ENCODE measurements at regions not wholly inside any gene's neighbourhood (a gene's known extent, or its start where the extent isn't known, plus 50 kb on each side); places are given as distances from the start of the nearest gene placed in this dataset.

- TF ChIP-seq EZH2phosphoT487 (conservative IDR thresholded peaks at IDR 0.05; ENCODE audit: low read length) (no peak), CTCF (IDR thresholded peaks at IDR 0.05; ENCODE audit: insufficient read depth, low read length, poor library complexity, severe bottlenecking) (no peak)
- Histone ChIP-seq H3K9me3 (ENCODE audit: insufficient read depth, low read length) (no peaks in the 10 kb centered on the region), H3K4me2 (ENCODE audit: low read depth, low read length, poor library complexity, severe bottlenecking) (no peak overlapping the region), H3K9me2 (replicated peaks; ENCODE audit: insufficient read depth, low read length) (no peaks in the 10 kb centered on the region), H3K36me3 (ENCODE audit: low read length) (no peaks in the 10 kb centered on the region), H3F3A (ENCODE audit: insufficient read depth) (no peaks in the 10 kb centered on the region), H3K27me3 (ENCODE audit: low read length) (no peaks in the 10 kb centered on the region), H3K9ac (ENCODE audit: low read length) (no peak overlapping the region), H2AFZ (ENCODE audit: low read depth, low read length, severe bottlenecking) (no peak overlapping the region), H4K20me1 (ENCODE audit: low read depth, low read length) (no peaks in the 10 kb centered on the region), H3K79me2 (ENCODE audit: insufficient read depth, low read length) (no peaks in the 10 kb centered on the region), H3K27ac (ENCODE audit: low read depth, low read length) (no peak overlapping the region), H3K4me3 (ENCODE audit: insufficient read depth, low read length, poor library complexity, severe bottlenecking) (no peak overlapping the region)
These were observed 597.2 kb upstream of the AGTR1 start for GRCh38 chr3:148100476-148100875.

DNA sequence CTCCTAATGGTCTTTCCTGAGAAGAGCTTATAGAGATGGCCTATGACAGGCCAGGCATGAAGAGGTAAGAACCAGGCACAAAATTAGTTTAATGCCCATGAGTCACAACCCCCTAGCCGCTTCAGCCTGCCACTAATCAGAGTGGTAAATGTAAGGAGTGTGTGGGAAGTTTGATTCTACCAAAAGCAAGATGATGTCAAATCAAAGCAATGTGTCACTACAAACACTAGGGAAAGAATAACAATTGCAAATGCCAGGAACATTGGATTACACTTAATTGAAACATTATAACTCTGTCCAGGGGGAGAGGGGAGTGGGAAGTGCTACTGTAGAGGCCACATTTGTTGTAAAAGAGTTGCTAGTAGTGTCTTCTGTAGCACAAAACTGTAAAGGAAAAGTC is 596.6 kb upstream of the AGTR1 start:
- H3K79me2 ChIP-seq (ENCODE audit: insufficient read depth, low read length) = no peaks in the 10 kb centered on the region
- H3K36me3 ChIP-seq (ENCODE audit: low read length) = no peaks in the 10 kb centered on the region
- H3K27me3 ChIP-seq (ENCODE audit: low read length) = no peaks in the 10 kb centered on the region
- H3K9me3 ChIP-seq (ENCODE audit: insufficient read depth, low read length) = no peaks in the 10 kb centered on the region
- H3K4me2 ChIP-seq (ENCODE audit: low read depth, low read length, poor library complexity, severe bottlenecking) = no peak overlapping the region
- no peak overlapping the region for H2AFZ ChIP-seq (ENCODE audit: low read depth, low read length, severe bottlenecking)
- TF ChIP-seq EZH2phosphoT487 (conservative IDR thresholded peaks at IDR 0.05; ENCODE audit: low read length) = no peak
- no peak for TF ChIP-seq CTCF (IDR thresholded peaks at IDR 0.05; ENCODE audit: insufficient read depth, low read length, poor library complexity, severe bottlenecking)
- H3K4me3 ChIP-seq (ENCODE audit: insufficient read depth, low read length, poor library complexity, severe bottlenecking) = no peak overlapping the region
- no peaks in the 10 kb centered on the region for H3F3A ChIP-seq (ENCODE audit: insufficient read depth)
- no peaks in the 10 kb centered on the region for H3K9me2 ChIP-seq (replicated peaks; ENCODE audit: insufficient read depth, low read length)
- H3K27ac ChIP-seq (ENCODE audit: low read depth, low read length) = no peak overlapping the region
- no peak overlapping the region for H3K9ac ChIP-seq (ENCODE audit: low read length)
- no peaks in the 10 kb centered on the region for H4K20me1 ChIP-seq (ENCODE audit: low read depth, low read length)

DNA sequence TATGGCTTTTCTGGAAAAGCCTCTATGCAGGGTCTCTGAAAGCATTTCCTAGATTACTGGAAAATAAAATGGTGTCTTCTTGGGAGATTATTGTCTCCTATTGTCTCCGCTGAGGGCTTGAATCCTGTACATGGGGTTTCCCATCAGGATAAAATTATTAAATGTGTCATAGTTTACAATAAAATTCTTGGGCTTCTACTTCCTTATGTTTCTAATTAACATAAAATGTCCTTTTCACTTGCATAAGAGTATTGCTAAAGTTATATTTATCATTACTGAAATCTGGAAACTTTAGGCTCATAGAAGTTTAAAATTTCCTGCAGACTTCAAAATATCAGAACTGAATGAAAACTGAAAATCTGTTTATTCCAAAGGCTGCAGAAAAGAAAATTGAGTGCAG is 595.5 kb upstream of the AGTR1 start:
- H3K9me3 ChIP-seq (ENCODE audit: insufficient read depth, low read length) = no peaks in the 10 kb centered on the region
- TF ChIP-seq EZH2phosphoT487 (conservative IDR thresholded peaks at IDR 0.05; ENCODE audit: low read length) (no peak), CTCF (IDR thresholded peaks at IDR 0.05; ENCODE audit: insufficient read depth, low read length, poor library complexity, severe bottlenecking) (no peak)
- H3K27ac ChIP-seq (ENCODE audit: low read depth, low read length) = no peak overlapping the region
- H3K36me3 ChIP-seq (ENCODE audit: low read length) = no peaks in the 10 kb centered on the region
- H3K27me3 ChIP-seq (ENCODE audit: low read length) = no peaks in the 10 kb centered on the region
- H4K20me1 ChIP-seq (ENCODE audit: low read depth, low read length) = no peaks in the 10 kb centered on the region
- H3K4me3 ChIP-seq (ENCODE audit: insufficient read depth, low read length, poor library complexity, severe bottlenecking) = no peak overlapping the region
- no peaks in the 10 kb centered on the region for H3F3A ChIP-seq (ENCODE audit: insufficient read depth)
- no peaks in the 10 kb centered on the region for H3K79me2 ChIP-seq (ENCODE audit: insufficient read depth, low read length)
- H2AFZ ChIP-seq (ENCODE audit: low read depth, low read length, severe bottlenecking) = no peak overlapping the region
- H3K4me2 ChIP-seq (ENCODE audit: low read depth, low read length, poor library complexity, severe bottlenecking) = no peak overlapping the region
- no peak overlapping the region for H3K9ac ChIP-seq (ENCODE audit: low read length)
- H3K9me2 ChIP-seq (replicated peaks; ENCODE audit: insufficient read depth, low read length) = no peaks in the 10 kb centered on the region

DNA sequence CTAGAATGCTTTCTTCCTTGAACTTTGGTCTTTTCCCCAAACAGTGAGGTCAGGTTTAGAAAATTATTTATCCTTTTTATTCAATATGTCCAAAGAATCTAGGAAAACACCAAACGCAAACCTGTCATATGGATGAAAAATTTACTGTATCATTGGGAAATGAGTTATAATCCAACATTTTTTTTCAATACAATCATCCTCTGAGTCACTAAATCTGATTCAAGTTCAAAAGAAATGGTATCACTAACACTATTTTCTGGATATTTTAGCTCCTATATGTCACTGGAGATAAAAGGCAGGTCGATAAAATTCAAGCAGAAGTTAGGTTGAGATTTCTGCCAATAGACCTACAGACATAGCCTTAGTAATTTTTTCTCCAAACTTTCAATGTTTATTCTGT is 591.6 kb upstream of the AGTR1 start:
- H3K9me2 ChIP-seq (replicated peaks; ENCODE audit: insufficient read depth, low read length) = no peaks in the 10 kb centered on the region
- no peaks in the 10 kb centered on the region for H4K20me1 ChIP-seq (ENCODE audit: low read depth, low read length)
- H3K27ac ChIP-seq (ENCODE audit: low read depth, low read length) = no peak overlapping the region
- H2AFZ ChIP-seq (ENCODE audit: low read depth, low read length, severe bottlenecking) = no peak overlapping the region
- no peaks in the 10 kb centered on the region for H3K9me3 ChIP-seq (ENCODE audit: insufficient read depth, low read length)
- H3K36me3 ChIP-seq (ENCODE audit: low read length) = no peaks in the 10 kb centered on the region
- H3K79me2 ChIP-seq (ENCODE audit: insufficient read depth, low read length) = no peaks in the 10 kb centered on the region
- no peaks in the 10 kb centered on the region for H3F3A ChIP-seq (ENCODE audit: insufficient read depth)
- H3K9ac ChIP-seq (ENCODE audit: low read length) = no peak overlapping the region
- H3K4me2 ChIP-seq (ENCODE audit: low read depth, low read length, poor library complexity, severe bottlenecking) = no peak overlapping the region
- TF ChIP-seq EZH2phosphoT487 (conservative IDR thresholded peaks at IDR 0.05; ENCODE audit: low read length) (no peak), CTCF (IDR thresholded peaks at IDR 0.05; ENCODE audit: insufficient read depth, low read length, poor library complexity, severe bottlenecking) (no peak)
- no peaks in the 10 kb centered on the region for H3K27me3 ChIP-seq (ENCODE audit: low read length)
- H3K4me3 ChIP-seq (ENCODE audit: insufficient read depth, low read length, poor library complexity, severe bottlenecking) = no peak overlapping the region
